ENCODE measurements at regions not wholly inside any gene's neighbourhood (a gene's known extent, or its start where the extent isn't known, plus 50 kb on each side); places are given as distances from the start of the nearest gene placed in this dataset.

- TF ChIP-seq CTCF (IDR thresholded peaks at IDR 0.05): no peak
- no peak for TF ChIP-seq ZFX (IDR thresholded peaks at IDR 0.05; ENCODE audit: borderline replicate concordance)
Observed at GRCh38 chr5:2284678-2285077, 402.0 kb upstream of the IRX4 start.
